ENCODE measurements at regions not wholly inside any gene's neighbourhood (a gene's known extent, or its start where the extent isn't known, plus 50 kb on each side); places are given as distances from the start of the nearest gene placed in this dataset.
"Not testable (repeated sequence)": the region's sequence is repeated elsewhere in the genome, so short reads cannot be mapped to it uniquely, and the experiment has no call there.

DNA sequence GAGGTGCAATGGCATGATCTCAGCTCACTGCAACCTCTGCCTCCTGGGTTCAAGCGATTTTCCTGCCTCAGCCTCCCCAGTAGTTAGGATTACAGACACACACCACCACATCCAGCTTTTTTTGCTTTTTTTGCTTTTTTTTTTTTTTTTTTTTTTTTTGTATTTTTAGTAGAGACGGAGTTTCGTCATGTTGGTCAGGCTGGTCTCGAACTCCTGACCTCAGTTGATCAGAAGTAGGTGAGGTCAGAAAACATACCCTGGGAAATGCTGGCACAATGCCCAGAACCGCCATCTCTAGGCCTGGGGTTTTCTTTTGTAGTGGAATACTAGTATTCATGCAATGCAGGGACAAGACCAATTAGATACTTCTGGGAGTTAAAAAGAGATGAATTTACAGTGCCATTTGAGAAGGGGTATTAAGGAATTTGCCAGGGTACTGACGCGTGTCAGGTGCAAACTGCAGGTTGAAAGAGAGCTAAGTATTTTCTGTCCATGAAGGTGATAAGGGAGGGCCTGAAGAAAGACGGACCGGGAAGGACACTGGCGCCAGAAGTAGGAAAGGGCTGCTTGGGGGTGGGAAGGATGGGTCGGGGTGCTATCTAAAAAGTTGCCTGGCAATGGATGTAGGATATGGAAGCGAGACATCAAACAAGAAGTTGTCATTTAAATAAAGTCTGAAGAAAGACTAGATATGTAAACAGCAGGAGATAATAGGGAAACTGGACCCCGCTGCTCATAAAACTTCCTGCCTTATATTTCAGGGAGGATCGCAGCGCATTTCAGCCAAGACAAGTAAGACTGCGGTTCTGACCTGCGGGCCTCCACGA lies 95.8 kb downstream of the PPIAL4G start:
- TF ChIP-seq, protein P1, sequence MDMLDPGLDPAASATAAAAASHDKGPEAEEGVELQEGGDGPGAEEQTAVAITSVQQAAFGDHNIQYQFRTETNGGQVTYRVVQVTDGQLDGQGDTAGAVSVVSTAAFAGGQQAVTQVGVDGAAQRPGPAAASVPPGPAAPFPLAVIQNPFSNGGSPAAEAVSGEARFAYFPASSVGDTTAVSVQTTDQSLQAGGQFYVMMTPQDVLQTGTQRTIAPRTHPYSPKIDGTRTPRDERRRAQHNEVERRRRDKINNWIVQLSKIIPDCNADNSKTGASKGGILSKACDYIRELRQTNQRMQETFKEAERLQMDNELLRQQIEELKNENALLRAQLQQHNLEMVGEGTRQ (CRISPR knock-in tag; IDR thresholded peaks at IDR 0.05): not testable (repeated sequence)
- TF ChIP-seq, protein P2, sequence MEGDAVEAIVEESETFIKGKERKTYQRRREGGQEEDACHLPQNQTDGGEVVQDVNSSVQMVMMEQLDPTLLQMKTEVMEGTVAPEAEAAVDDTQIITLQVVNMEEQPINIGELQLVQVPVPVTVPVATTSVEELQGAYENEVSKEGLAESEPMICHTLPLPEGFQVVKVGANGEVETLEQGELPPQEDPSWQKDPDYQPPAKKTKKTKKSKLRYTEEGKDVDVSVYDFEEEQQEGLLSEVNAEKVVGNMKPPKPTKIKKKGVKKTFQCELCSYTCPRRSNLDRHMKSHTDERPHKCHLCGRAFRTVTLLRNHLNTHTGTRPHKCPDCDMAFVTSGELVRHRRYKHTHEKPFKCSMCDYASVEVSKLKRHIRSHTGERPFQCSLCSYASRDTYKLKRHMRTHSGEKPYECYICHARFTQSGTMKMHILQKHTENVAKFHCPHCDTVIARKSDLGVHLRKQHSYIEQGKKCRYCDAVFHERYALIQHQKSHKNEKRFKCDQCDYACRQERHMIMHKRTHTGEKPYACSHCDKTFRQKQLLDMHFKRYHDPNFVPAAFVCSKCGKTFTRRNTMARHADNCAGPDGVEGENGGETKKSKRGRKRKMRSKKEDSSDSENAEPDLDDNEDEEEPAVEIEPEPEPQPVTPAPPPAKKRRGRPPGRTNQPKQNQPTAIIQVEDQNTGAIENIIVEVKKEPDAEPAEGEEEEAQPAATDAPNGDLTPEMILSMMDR (IDR thresholded peaks at IDR 0.05): not testable (repeated sequence)
